ENCODE measurements at regions not wholly inside any gene's neighbourhood (a gene's known extent, or its start where the extent isn't known, plus 50 kb on each side); places are given as distances from the start of the nearest gene placed in this dataset.

- TF ChIP-seq, protein P1, sequence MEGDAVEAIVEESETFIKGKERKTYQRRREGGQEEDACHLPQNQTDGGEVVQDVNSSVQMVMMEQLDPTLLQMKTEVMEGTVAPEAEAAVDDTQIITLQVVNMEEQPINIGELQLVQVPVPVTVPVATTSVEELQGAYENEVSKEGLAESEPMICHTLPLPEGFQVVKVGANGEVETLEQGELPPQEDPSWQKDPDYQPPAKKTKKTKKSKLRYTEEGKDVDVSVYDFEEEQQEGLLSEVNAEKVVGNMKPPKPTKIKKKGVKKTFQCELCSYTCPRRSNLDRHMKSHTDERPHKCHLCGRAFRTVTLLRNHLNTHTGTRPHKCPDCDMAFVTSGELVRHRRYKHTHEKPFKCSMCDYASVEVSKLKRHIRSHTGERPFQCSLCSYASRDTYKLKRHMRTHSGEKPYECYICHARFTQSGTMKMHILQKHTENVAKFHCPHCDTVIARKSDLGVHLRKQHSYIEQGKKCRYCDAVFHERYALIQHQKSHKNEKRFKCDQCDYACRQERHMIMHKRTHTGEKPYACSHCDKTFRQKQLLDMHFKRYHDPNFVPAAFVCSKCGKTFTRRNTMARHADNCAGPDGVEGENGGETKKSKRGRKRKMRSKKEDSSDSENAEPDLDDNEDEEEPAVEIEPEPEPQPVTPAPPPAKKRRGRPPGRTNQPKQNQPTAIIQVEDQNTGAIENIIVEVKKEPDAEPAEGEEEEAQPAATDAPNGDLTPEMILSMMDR (IDR thresholded peaks at IDR 0.05; ENCODE audit: insufficient read depth, low read length, severe bottlenecking), result no peak
- FAIRE-seq (no peak), DNase-seq (ENCODE audit: low read depth) (peak; percentile 58)
- Histone ChIP-seq H3K4me3 (ENCODE audit: low read depth, low read length) (no peak overlapping the region), H3K36me3 (ENCODE audit: control insufficient read depth, insufficient read depth, low read length) (no peaks in the 10 kb centered on the region), H3K27me3 (ENCODE audit: control insufficient read depth, insufficient read depth, low read length) (no peaks in the 10 kb centered on the region)
Measured at GRCh38 chr9:22808876-22809275, 362.3 kb downstream of the DMRTA1 start.

DNA sequence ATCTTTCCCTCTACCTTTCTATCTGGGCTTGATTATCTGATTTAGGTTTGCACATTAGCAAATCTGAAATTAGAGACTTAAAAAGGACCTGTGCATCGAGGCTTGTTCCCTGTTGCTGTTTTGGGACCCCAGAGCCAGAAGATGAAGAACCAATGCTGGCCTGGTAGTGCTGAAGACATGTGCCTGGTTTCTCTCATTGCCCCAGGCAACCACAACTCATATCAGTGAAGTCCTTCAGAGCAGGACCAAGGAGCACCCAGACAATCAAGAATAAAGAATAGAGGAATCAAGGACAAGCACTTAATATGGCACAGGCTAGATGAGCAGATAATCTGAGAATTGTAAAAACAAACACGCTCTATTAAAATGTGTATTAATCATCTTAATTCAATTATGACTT, 362.7 kb downstream of the DMRTA1 start:
- no peak overlapping the region for H3K4me3 ChIP-seq (ENCODE audit: low read depth, low read length)
- no peaks in the 10 kb centered on the region for H3K36me3 ChIP-seq (ENCODE audit: control insufficient read depth, insufficient read depth, low read length)
- DNase-seq (ENCODE audit: low read depth) (no peak), FAIRE-seq (no peak)
- no peaks in the 10 kb centered on the region for H3K27me3 ChIP-seq (ENCODE audit: control insufficient read depth, insufficient read depth, low read length)
- TF ChIP-seq, protein P1 (IDR thresholded peaks at IDR 0.05; ENCODE audit: insufficient read depth, low read length, severe bottlenecking), result no peak

- peak; percentile 38 for DNase-seq (ENCODE audit: low read depth)
- no peaks in the 10 kb centered on the region for H3K36me3 ChIP-seq (ENCODE audit: control insufficient read depth, insufficient read depth, low read length)
- H3K27me3 ChIP-seq (ENCODE audit: control insufficient read depth, insufficient read depth, low read length), result no peaks in the 10 kb centered on the region
- no peak overlapping the region for H3K4me3 ChIP-seq (ENCODE audit: low read depth, low read length)
- no peak for FAIRE-seq
- TF ChIP-seq, protein P1 (IDR thresholded peaks at IDR 0.05; ENCODE audit: insufficient read depth, low read length, severe bottlenecking), result peak; percentile 2
Measured at GRCh38 chr9:22813529-22813928, 366.9 kb downstream of the DMRTA1 start.

DNA sequence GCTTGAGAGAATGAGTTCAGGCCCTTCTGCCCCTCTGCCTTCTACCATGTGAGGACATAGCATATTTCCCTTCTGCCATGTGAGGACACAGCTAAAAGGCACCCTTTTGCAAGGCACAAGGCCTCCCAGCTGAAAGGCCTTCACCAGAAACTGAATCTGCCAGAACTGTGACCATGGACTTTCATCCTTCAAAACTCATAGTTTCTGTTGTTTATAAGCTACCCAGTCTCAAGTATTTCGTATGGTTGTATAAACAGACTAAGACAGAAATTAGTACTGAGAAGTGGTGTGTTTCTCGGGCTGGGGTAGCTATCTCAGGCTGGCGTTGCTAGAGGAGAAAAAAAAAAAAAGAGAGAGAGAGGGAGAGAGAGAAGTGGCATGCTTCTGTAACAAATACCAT, 368.6 kb downstream of the DMRTA1 start:
- DNase-seq (ENCODE audit: low read depth), result no peak
- no peak for FAIRE-seq
- TF ChIP-seq, protein P1 (IDR thresholded peaks at IDR 0.05; ENCODE audit: insufficient read depth, low read length, severe bottlenecking), result no peak
- H3K36me3 ChIP-seq (ENCODE audit: control insufficient read depth, insufficient read depth, low read length), result no peaks in the 10 kb centered on the region
- H3K4me3 ChIP-seq (ENCODE audit: low read depth, low read length), result no peak overlapping the region
- H3K27me3 ChIP-seq (ENCODE audit: control insufficient read depth, insufficient read depth, low read length), result no peaks in the 10 kb centered on the region

DNA sequence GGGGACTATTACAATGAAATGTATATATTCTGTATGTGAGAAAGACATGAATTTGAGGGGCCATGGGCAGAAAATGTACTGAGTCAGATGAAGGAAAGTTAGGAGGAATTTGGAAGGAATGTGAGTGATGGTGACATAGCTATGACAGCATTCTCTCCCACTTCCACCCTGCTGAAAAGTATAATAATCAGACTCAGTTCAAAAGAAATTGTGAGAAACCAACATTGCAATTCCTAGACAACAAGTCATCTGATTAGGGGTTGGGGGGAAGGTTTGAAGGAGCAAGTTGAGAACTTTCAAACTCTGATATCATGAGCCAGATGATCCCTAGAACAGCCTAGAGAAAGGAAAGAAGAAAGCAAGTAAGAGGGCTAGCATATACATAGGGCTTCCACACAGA, 370.6 kb downstream of the DMRTA1 start:
- Histone ChIP-seq H3K4me3 (ENCODE audit: low read depth, low read length) (no peak overlapping the region), H3K36me3 (ENCODE audit: control insufficient read depth, insufficient read depth, low read length) (no peaks in the 10 kb centered on the region), H3K27me3 (ENCODE audit: control insufficient read depth, insufficient read depth, low read length) (no peaks in the 10 kb centered on the region)
- DNase-seq (ENCODE audit: low read depth) (no peak), FAIRE-seq (no peak)
- TF ChIP-seq, protein P1 (IDR thresholded peaks at IDR 0.05; ENCODE audit: insufficient read depth, low read length, severe bottlenecking), result no peak

DNA sequence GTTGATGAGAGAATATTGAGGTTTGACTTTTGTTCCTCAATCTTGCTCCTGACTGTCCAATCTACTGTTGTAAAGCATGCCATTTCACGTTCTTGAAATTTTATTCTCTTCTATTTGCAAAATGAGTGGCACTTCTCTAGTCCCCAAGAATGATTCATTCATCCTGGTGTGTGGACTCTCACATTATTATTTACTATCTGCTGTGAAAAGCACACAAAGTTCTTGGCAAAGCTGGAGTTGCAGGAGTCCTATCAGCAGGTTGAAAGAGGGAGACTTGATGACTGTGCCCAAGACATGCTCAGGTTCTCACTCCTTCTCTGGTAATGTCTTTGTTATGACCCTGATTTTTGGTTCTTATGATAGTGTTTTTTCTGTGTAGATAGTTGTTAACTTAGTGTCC, 382.6 kb downstream of the DMRTA1 start:
- TF ChIP-seq, protein P1 (IDR thresholded peaks at IDR 0.05; ENCODE audit: insufficient read depth, low read length, severe bottlenecking), result no peak
- H3K27me3 ChIP-seq (ENCODE audit: control insufficient read depth, insufficient read depth, low read length), result no peaks in the 10 kb centered on the region
- H3K36me3 ChIP-seq (ENCODE audit: control insufficient read depth, insufficient read depth, low read length), result no peaks in the 10 kb centered on the region
- no peak for DNase-seq (ENCODE audit: low read depth)
- FAIRE-seq, result no peak
- no peak overlapping the region for H3K4me3 ChIP-seq (ENCODE audit: low read depth, low read length)
